RWPE2 (cell line): ENCODE measurements at regions not wholly inside any gene's neighbourhood (a gene's known extent, or its start where the extent isn't known, plus 50 kb on each side); places are given as distances from the start of the nearest gene placed in this dataset.
A peak's percentile ranks its signal among the peaks of the same experiment; 100 is the strongest.

ENCODE experiments used
- ATAC-seq: fragments of 200-7000 bp; cut with Tn5 transposase; 3 replicates; pipeline ENCODE4 v1.9.1; 2021; ENCODE audit warnings: low read depth
- DNase-seq: peaks from one replicate; pipeline ENCODE4 v3.0.0-alpha.2; 2020; ENCODE audit warnings: low spot score
- H3K27ac ChIP-seq: fragments of 450-650 bp; 2 replicates; pipeline ENCODE4 v1.5.1; 2017; ENCODE audit warnings: mild to moderate bottlenecking; ENCODE audit not compliant: poor library complexity, severe bottlenecking
- H3K27me3 ChIP-seq: fragments of 250-450 bp; sonication (Bioruptor Pico); 2 replicates; pipeline ENCODE4 v1.5.1; 2021; ENCODE audit warnings: mild to moderate bottlenecking, moderate library complexity; ENCODE audit not compliant: insufficient read depth, poor library complexity, severe bottlenecking
- H3K36me3 ChIP-seq: fragments of 250-450 bp; sonication (Bioruptor Pico); 2 replicates; pipeline ENCODE4 v1.5.1; 2020; ENCODE audit warnings: low read depth, mild to moderate bottlenecking, moderate library complexity
- H3K4me1 ChIP-seq: fragments of 250-450 bp; sonication (Bioruptor Pico); 2 replicates; pipeline ENCODE4 v1.5.1; 2021; ENCODE audit warnings: mild to moderate bottlenecking, moderate library complexity; ENCODE audit not compliant: insufficient read depth, poor library complexity, severe bottlenecking
- H3K4me3 ChIP-seq: fragments of 250-450 bp; sonication (Bioruptor Pico); 2 replicates; pipeline ENCODE4 v1.5.1; 2021; ENCODE audit warnings: mild to moderate bottlenecking, moderate library complexity; ENCODE audit not compliant: severe bottlenecking
- H3K9me3 ChIP-seq: fragments of 250-450 bp; sonication (Bioruptor Pico); 2 replicates; pipeline ENCODE4 v1.5.1; 2021; ENCODE audit warnings: mild to moderate bottlenecking, moderate library complexity; ENCODE audit not compliant: severe bottlenecking
- TF ChIP-seq, protein P1 (sequence below): fragments of 450-650 bp; IDR thresholded peaks from one replicate; pipeline ENCODE4 v1.5.1; 2017; ENCODE audit warnings: mild to moderate bottlenecking, moderate library complexity; ENCODE audit not compliant: poor library complexity, severe bottlenecking

DNA sequence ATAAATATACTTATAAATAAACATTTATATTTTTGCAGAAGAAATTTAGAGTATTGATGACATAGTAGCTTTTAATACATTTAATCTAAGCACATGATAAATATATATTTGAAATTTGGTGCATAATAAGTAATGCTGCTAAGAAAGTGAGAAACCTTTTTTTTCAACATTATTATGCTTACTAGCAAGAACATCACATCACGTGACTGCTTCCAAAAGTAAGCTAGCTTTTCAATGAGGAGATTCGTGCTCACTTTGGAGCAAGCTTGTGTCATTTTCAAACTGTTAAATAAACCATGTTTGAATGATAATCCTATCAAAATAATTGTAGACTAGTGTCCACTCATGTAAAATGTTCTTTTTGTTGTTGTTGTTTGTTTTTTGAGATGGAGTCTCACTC, 109.0 kb upstream of the SLC4A7 start:
- Histone ChIP-seq H3K27ac (no peak overlapping the region), H3K9me3 (no peaks in the 10 kb centered on the region), H3K4me3 (no peak overlapping the region), H3K36me3 (no peaks in the 10 kb centered on the region), H3K4me1 (peaks cover 19% of the 10 kb centered on the region), H3K27me3 (no peaks in the 10 kb centered on the region)
- no peak for ATAC-seq
- DNase-seq, result no peak
- TF ChIP-seq, protein P1, sequence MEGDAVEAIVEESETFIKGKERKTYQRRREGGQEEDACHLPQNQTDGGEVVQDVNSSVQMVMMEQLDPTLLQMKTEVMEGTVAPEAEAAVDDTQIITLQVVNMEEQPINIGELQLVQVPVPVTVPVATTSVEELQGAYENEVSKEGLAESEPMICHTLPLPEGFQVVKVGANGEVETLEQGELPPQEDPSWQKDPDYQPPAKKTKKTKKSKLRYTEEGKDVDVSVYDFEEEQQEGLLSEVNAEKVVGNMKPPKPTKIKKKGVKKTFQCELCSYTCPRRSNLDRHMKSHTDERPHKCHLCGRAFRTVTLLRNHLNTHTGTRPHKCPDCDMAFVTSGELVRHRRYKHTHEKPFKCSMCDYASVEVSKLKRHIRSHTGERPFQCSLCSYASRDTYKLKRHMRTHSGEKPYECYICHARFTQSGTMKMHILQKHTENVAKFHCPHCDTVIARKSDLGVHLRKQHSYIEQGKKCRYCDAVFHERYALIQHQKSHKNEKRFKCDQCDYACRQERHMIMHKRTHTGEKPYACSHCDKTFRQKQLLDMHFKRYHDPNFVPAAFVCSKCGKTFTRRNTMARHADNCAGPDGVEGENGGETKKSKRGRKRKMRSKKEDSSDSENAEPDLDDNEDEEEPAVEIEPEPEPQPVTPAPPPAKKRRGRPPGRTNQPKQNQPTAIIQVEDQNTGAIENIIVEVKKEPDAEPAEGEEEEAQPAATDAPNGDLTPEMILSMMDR, result no peak

DNA sequence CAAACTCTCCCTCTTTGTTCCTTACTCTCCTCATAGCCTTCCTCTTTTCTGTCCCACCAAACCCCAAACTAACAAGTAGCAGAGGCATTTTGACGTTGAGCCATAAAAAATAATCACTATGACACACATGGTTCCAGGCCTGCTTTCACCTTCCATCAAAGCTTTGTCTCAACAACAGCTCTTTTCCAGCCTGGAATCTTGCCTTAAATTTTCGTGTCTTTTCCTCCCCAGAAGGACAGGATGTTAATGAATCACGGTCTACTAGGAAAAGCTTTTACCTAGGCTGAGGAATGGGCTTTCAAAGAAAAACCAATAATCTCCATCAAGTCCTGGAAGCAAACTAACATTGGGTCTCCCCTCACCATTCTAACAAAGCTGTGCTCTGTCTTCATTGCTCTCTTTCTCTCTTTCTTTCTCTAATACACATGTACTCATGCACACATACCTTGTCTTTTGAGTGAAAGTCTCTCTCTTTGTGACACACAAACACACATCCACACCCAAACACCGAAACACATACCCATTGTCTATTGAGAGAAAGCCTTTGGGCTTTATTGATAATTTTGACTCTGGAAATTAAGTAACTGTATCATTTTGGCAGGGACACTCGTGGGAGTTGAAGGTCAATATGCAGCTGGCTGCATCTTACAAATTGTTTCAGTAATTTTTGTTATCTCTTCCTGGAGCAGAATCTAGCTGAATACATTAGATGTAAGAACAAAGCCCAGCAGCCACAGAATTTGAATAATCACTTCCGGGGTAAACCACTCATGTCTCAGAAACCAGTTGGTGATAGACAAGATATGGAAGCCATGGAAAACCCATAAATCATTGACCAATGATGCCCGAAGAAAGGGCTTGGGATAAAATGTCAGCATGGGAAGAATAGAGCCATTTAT, 107.4 kb upstream of the SLC4A7 start:
- DNase-seq (no peak), ATAC-seq (no peak)
- TF ChIP-seq, protein P1, result no peak
- Histone ChIP-seq H3K36me3 (no peaks in the 10 kb centered on the region), H3K27ac (peak overlapping the region; percentile 72), H3K4me1 (peaks cover 14% of the 10 kb centered on the region), H3K9me3 (no peaks in the 10 kb centered on the region), H3K27me3 (no peaks in the 10 kb centered on the region), H3K4me3 (no peak overlapping the region)

DNA sequence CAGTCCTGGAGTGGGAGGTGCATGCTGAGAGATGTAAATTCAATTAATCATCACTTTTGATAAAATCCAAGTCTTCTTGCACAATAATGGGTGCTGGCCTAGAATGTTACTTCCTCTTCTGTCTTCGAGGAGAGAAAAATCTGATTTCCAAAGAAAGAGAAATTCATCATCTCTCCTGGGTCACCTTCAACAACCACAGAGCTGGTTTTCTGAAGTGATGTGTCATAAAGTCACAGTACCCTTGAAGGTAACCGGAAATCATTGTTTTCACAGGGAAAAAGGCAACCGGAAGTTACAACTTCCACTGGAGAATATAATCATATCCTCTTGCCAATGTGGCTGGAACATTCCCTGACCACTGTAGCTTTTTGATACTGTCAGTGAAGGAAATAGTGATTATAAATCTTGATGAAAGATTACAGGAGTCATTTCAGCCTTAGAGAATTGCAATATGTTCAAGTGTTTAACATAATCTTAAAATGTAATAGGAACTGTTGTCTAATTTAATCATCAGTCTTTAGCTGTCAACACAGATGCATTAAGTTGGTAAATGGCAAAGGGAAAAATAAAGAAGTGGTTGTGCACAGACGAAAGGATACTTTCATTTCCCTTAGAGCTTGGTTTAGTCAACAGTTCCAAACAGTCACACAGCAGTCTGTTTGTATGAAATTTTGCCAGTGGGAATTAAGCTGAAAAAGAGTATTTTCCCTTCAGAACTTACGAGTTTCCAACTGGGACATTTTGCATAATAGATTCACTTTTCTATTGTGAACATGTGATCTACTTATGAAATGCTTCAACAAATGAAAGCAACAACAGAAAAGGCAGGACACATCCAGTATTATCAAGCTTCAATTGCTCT, 106.5 kb upstream of the SLC4A7 start:
- Histone ChIP-seq H3K4me1 (peaks cover 15% of the 10 kb centered on the region), H3K4me3 (no peak overlapping the region), H3K9me3 (no peaks in the 10 kb centered on the region), H3K36me3 (no peaks in the 10 kb centered on the region), H3K27me3 (no peaks in the 10 kb centered on the region), H3K27ac (peak overlapping the region; percentile 72)
- ATAC-seq (peak; percentile 69), DNase-seq (no peak)
- TF ChIP-seq, protein P1, result no peak

DNA sequence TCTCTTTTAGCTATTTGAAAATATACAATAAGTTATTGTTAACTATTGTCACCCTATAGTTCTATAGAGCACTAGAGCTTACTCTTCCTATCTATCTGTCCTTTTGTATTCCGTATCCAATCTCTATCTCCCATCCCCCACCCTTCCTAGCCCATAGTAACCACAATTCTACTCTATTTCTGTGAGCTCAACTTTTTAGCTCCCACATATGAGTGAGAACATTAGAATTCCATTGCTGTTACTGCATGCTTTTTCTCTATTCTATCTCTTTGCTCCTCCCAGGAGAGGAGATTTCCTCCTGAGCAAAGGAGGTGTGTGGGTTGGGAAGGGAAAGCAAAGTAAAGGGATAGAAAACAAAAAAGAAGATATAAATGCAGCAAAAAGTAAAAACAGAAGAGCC, 105.6 kb upstream of the SLC4A7 start:
- Histone ChIP-seq H3K4me3 (no peak overlapping the region), H3K36me3 (no peaks in the 10 kb centered on the region), H3K9me3 (no peaks in the 10 kb centered on the region), H3K4me1 (peaks cover 23% of the 10 kb centered on the region), H3K27ac (peak overlapping the region; percentile 72), H3K27me3 (no peaks in the 10 kb centered on the region)
- no peak for DNase-seq
- ATAC-seq, result no peak; the same call in 2 of the 3 replicates
- TF ChIP-seq, protein P1, result no peak
